Astrocyte of the spinal cord (primary cell): ENCODE measurements at regions not wholly inside any gene's neighbourhood (a gene's known extent, or its start where the extent isn't known, plus 50 kb on each side); places are given as distances from the start of the nearest gene placed in this dataset.

Experiments
- DNase-seq: peaks from one replicate; pipeline ENCODE4 v3.0.0; 2011; ENCODE audit warnings: low read depth, low spot score
- H3K4me3 ChIP-seq: 2 replicates; pipeline ENCODE4 v1.5.1; 2011; ENCODE audit warnings: low read depth, mild to moderate bottlenecking, low read length, moderate library complexity
- in situ Hi-C: cut with HindIII; loops from 2 replicates; pipeline ENCODE4 v1.10.0; 2017; ENCODE audit warnings: low sequenced_read_pairs
- TF ChIP-seq, protein P1 (sequence below): IDR thresholded peaks from 2 replicates; pipeline ENCODE4 v1.5.1; 2012; ENCODE audit warnings: low read depth, mild to moderate bottlenecking, low read length, inconsistent platforms

- no peak overlapping the region for H3K4me3 ChIP-seq
- DNase-seq = peak; percentile 10
- TF ChIP-seq, protein P1, sequence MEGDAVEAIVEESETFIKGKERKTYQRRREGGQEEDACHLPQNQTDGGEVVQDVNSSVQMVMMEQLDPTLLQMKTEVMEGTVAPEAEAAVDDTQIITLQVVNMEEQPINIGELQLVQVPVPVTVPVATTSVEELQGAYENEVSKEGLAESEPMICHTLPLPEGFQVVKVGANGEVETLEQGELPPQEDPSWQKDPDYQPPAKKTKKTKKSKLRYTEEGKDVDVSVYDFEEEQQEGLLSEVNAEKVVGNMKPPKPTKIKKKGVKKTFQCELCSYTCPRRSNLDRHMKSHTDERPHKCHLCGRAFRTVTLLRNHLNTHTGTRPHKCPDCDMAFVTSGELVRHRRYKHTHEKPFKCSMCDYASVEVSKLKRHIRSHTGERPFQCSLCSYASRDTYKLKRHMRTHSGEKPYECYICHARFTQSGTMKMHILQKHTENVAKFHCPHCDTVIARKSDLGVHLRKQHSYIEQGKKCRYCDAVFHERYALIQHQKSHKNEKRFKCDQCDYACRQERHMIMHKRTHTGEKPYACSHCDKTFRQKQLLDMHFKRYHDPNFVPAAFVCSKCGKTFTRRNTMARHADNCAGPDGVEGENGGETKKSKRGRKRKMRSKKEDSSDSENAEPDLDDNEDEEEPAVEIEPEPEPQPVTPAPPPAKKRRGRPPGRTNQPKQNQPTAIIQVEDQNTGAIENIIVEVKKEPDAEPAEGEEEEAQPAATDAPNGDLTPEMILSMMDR = no peak
- in situ Hi-C loops = no loop called here
Measured at GRCh38 chr4:145388043-145388442, 93.6 kb upstream of the SMAD1 start.

- no peak overlapping the region for H3K4me3 ChIP-seq
- TF ChIP-seq, protein P1 = no peak
- in situ Hi-C loops = no loop called here
- DNase-seq = no peak
Measured at GRCh38 chr4:145387079-145387478, 94.6 kb upstream of the SMAD1 start.

- no peak for DNase-seq
- in situ Hi-C loops = no loop called here
- TF ChIP-seq, protein P1 = no peak
- H3K4me3 ChIP-seq = no peak overlapping the region
Measured at GRCh38 chr4:145381163-145381562, 100.5 kb upstream of the SMAD1 start.

DNA sequence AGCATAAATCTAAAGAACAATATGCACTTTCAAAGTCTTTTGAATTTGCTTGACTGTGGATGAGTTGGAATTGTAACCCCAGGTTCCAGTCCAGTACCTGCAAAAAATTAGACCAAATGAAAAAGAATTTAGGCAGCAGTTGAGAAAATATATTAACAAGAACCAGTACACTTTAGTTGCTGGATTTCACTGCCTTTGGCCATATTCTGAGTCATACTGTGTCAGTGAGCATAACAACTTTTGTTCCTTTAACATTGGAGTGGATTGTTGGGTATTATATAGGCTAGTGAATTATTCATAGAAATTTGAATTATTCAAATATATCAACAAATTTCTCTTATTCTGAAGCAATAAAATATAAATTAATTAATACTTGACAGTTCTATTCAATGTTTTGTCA, 101.5 kb upstream of the SMAD1 start:
- TF ChIP-seq, protein P1 = no peak
- DNase-seq = no peak
- in situ Hi-C loops = no loop called here
- no peak overlapping the region for H3K4me3 ChIP-seq

GRCh38 chr4:145375416-145375815, 106.2 kb upstream of the SMAD1 start:
- DNase-seq = no peak
- TF ChIP-seq, protein P1 = no peak
- no peak overlapping the region for H3K4me3 ChIP-seq
- in situ Hi-C loops = no loop called here

- no peak overlapping the region for H3K4me3 ChIP-seq
- in situ Hi-C loops = no loop called here
- TF ChIP-seq, protein P1 = no peak
- peak; percentile 32 for DNase-seq
Measured at GRCh38 chr4:145352438-145353145, 129.1 kb upstream of the SMAD1 start.
